Vagina (tissue), 2 donors: ENCODE measurements at regions not wholly inside any gene's neighbourhood (a gene's known extent, or its start where the extent isn't known, plus 50 kb on each side); places are given as distances from the start of the nearest gene placed in this dataset.

Experiments
- DNase-seq, 2 donors: peaks; one replicate each; pipeline ENCODE4 v3.0.0-alpha.2; 2017; ENCODE audit errors: extremely low spot score in 2 of 2
- H3K27ac ChIP-seq: fragments of 200-600 bp; sonication (generic); one replicate; pipeline ENCODE4 v1.5.1; 2019
- H3K27me3 ChIP-seq: fragments of 200-600 bp; sonication (generic); one replicate; pipeline ENCODE4 v1.5.1; 2019
- H3K36me3 ChIP-seq, 2 donors: fragments of 200-600 bp; sonication (generic); one replicate each; pipeline ENCODE4 v1.5.1; 2017 to 2019
- H3K4me1 ChIP-seq: fragments of 200-600 bp; sonication (generic); one replicate; pipeline ENCODE4 v1.5.1; 2019
- H3K4me3 ChIP-seq, 2 donors: fragments of 200-600 bp; sonication (generic); 1 replicate in 1 of 2; 2 replicates in 1 of 2; pipeline ENCODE4 v1.5.1; 2016 to 2019
- H3K9me3 ChIP-seq: fragments of 200-600 bp; sonication (generic); one replicate; pipeline ENCODE4 v1.5.1; 2019
- POLR2A ChIP-seq, 2 donors: fragments of 450-650 bp; IDR thresholded peaks; one replicate each; pipeline ENCODE4 v1.6.1; 2017; ENCODE audit warnings: antibody characterized with exemption in 2 of 2, mild to moderate bottlenecking in 2 of 2, moderate library complexity in 2 of 2
- POLR2AphosphoS5 ChIP-seq, 2 donors: sonication (generic); formaldehyde crosslinking; IDR thresholded peaks; one replicate each; pipeline ENCODE4 v1.9.0; 2017; ENCODE audit warnings: antibody characterized with exemption in 2 of 2, mild to moderate bottlenecking in 2 of 2, low read depth in 1 of 2; ENCODE audit not compliant: insufficient read depth in 1 of 2
- intact Hi-C: fragments of 100-400 bp; cut with DNase I; formaldehyde crosslinking; loops from one replicate; pipeline ENCODE4 v1.15.1; 2023
- TF ChIP-seq, protein P1 (sequence below), 3 experiments: fragments of 450-650 bp in 2 of 3; fragments of 200-600 bp in 1 of 3; sonication (generic) in 1 of 3; IDR thresholded peaks; one replicate each; pipeline ENCODE4 v1.5.1; 2017 to 2019; ENCODE audit warnings: antibody characterized with exemption in 3 of 3, mild to moderate bottlenecking in 2 of 3, moderate library complexity in 2 of 3

DNA sequence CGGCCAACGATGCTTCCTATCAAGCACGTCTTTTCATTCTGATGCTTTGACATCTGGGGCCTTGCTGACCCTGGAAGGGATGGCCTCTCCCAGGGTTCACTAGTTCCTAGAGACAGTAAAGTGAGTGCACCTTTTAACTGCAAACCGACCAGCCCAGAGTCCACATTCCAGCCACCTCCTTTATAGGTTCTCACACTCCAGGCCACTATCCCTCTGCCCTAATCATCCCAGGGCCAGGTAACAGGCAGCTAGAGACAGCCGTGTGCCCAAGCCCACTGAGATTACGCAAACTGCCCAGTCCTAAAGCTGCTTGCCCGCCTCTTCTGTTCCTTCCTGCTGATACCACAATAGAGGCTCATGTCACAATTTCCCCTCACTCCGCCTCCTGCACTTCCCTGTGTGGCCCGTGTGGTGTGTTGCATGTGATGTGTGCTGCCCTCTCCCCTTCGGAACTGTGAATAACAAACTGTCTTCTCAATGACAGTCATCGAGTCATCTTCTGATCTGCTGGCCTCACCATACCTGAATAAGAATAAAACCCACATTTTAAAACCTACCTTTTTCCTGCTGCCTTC is 123.7 kb upstream of the EXOC2 start:
- Histone ChIP-seq H3K27ac (no peak overlapping the region), H3K27me3 (no peaks in the 10 kb centered on the region), H3K4me3 (no peak overlapping the region), H3K4me1 (no peaks in the 10 kb centered on the region), H3K36me3 (no peaks in the 10 kb centered on the region), H3K9me3 (no peaks in the 10 kb centered on the region)
- no peak for DNase-seq
- no peak for TF ChIP-seq POLR2AphosphoS5 (IDR thresholded peaks at IDR 0.05; ENCODE audit: insufficient read depth in 1 of 2, low read depth in 1 of 2)
- no peak for TF ChIP-seq POLR2A (IDR thresholded peaks at IDR 0.05)
- TF ChIP-seq, protein P1, sequence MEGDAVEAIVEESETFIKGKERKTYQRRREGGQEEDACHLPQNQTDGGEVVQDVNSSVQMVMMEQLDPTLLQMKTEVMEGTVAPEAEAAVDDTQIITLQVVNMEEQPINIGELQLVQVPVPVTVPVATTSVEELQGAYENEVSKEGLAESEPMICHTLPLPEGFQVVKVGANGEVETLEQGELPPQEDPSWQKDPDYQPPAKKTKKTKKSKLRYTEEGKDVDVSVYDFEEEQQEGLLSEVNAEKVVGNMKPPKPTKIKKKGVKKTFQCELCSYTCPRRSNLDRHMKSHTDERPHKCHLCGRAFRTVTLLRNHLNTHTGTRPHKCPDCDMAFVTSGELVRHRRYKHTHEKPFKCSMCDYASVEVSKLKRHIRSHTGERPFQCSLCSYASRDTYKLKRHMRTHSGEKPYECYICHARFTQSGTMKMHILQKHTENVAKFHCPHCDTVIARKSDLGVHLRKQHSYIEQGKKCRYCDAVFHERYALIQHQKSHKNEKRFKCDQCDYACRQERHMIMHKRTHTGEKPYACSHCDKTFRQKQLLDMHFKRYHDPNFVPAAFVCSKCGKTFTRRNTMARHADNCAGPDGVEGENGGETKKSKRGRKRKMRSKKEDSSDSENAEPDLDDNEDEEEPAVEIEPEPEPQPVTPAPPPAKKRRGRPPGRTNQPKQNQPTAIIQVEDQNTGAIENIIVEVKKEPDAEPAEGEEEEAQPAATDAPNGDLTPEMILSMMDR (IDR thresholded peaks at IDR 0.05), result no peak
- intact Hi-C loops, result no loop called here

DNA sequence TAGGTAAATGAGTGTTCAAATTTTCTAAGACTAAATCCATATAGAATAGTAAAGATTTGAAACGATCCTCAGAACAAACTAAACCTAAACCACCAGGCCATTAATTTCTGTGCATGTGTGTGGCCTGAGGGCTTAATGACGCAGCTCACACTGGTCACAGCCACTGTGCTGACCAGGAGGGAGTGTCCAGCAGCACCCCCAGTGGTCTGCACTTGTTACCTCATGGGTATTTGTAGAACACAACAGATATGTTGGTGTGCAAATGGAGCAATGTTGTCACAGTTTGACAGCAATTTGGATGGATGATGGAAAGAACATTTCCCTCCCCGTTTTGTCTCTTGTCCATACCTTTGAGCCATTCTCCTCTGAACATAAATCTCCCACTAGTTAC is 122.4 kb upstream of the EXOC2 start:
- no peak for TF ChIP-seq POLR2AphosphoS5 (IDR thresholded peaks at IDR 0.05; ENCODE audit: insufficient read depth in 1 of 2, low read depth in 1 of 2)
- no peak for TF ChIP-seq POLR2A (IDR thresholded peaks at IDR 0.05)
- TF ChIP-seq, protein P1 (IDR thresholded peaks at IDR 0.05), result no peak
- intact Hi-C loops, result no loop called here

DNA sequence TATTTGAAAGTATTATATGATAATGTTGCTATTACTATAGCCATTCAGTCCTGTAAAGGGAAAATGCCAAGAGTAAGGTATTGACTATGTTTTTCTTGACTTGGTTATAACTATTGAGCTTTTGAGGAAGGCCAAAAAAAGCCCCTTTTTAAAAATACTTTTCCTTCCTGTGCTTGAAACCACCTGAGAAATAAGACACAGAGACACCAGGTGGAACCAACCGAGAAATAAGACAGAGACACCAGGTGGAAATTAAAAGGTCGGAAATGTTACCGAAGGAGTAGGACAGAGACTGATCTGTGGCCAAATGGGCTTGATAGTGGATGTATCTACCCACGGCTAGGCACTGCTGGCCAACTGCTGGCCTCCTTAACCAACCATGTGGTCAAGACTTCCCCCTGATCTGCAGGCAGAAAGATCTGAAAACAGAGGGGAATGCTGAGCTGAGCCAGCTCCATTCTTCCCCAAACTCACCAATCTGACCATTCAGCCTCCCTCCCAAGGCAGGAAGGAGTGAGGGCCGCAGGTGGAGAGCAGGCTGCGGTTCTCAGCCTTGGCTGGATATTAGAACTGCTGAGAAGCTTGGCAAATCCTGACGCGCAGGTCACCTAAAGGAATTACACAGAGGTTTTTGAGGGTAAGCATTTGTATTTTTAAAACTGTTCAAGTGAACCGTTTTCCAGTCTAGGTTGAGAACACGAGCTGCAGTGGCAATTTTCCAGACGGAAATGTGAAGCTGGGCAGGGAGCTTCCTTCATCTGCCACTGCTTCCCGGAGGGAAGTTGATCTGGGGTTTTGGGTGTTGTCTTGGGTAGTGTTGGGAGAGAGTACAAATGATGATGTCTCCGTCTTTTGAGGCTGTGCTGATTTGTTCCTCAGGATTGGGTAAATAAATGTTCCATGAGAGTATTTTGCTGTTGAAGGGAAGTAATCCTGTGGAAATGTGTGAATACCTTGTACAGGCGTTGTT is 121.7 kb upstream of the EXOC2 start:
- Histone ChIP-seq H3K4me3 (no peak overlapping the region), H3K27me3 (no peaks in the 10 kb centered on the region), H3K27ac (no peak overlapping the region), H3K4me1 (no peaks in the 10 kb centered on the region), H3K36me3 (no peaks in the 10 kb centered on the region), H3K9me3 (no peaks in the 10 kb centered on the region)
- TF ChIP-seq POLR2A (IDR thresholded peaks at IDR 0.05) (no peak), POLR2AphosphoS5 (IDR thresholded peaks at IDR 0.05; ENCODE audit: insufficient read depth in 1 of 2, low read depth in 1 of 2) (no peak)
- TF ChIP-seq, protein P1 (IDR thresholded peaks at IDR 0.05), result no peak
- intact Hi-C loops, result no loop called here
- no peak for DNase-seq

More for the DNA sequence above, 122.4 kb upstream of the EXOC2 start:
- no peak for DNase-seq
- H3K27ac ChIP-seq, result no peak overlapping the region
- H3K9me3 ChIP-seq, result no peaks in the 10 kb centered on the region
- no peaks in the 10 kb centered on the region for H3K27me3 ChIP-seq
- no peaks in the 10 kb centered on the region for H3K4me1 ChIP-seq
- H3K36me3 ChIP-seq, result no peaks in the 10 kb centered on the region
- no peak overlapping the region for H3K4me3 ChIP-seq

DNA sequence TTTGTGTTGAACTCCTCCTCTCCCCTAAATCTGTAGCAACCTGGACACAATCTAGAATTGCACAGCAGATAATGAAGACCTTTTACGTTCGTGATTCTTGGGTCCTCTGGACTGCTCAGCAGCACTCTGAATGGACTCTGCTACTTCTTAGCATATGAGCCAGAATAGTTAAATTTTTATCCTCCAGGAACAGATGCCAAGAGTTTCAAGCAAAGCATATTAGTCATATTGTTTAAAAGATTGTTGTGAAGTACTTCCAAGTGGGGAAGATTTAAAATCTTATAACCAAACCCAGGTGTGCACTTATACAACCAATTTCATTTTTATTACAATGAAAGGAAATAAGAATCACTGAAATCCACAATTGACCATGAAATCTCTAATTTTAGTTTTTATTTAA is 118.9 kb upstream of the EXOC2 start:
- DNase-seq, result no peak
- no peaks in the 10 kb centered on the region for H3K27me3 ChIP-seq
- TF ChIP-seq POLR2A (IDR thresholded peaks at IDR 0.05) (no peak), POLR2AphosphoS5 (IDR thresholded peaks at IDR 0.05; ENCODE audit: insufficient read depth in 1 of 2, low read depth in 1 of 2) (no peak)
- TF ChIP-seq, protein P1 (IDR thresholded peaks at IDR 0.05), result no peak
- H3K36me3 ChIP-seq, result no peaks in the 10 kb centered on the region
- intact Hi-C loops, result no loop called here
- H3K4me3 ChIP-seq, result no peak overlapping the region
- H3K27ac ChIP-seq, result no peak overlapping the region
- no peaks in the 10 kb centered on the region for H3K4me1 ChIP-seq
- H3K9me3 ChIP-seq, result no peaks in the 10 kb centered on the region

DNA sequence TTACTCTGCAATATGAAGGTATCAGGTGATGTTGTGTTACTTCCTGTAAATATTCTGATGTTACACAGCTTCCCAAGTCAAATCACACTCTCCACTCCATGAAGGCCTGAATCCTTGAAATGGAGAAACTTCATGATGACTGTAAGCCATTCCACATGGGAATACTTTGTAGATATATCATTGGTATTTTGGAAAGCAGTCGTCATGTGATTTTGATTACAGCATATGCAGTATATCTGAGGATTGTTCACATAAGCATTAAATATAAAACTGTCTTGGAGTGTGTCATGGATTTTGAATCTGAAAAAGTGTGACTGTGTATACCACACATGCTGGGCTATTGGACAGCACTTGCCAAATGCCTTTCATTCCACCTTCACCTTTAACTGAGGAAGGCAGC is 118.3 kb upstream of the EXOC2 start:
- no peak for DNase-seq
- Histone ChIP-seq H3K27ac (no peak overlapping the region), H3K27me3 (no peaks in the 10 kb centered on the region), H3K9me3 (no peaks in the 10 kb centered on the region), H3K4me3 (no peak overlapping the region), H3K4me1 (no peaks in the 10 kb centered on the region), H3K36me3 (no peaks in the 10 kb centered on the region)
- intact Hi-C loops, result no loop called here
- no peak for TF ChIP-seq POLR2AphosphoS5 (IDR thresholded peaks at IDR 0.05; ENCODE audit: insufficient read depth in 1 of 2, low read depth in 1 of 2)
- TF ChIP-seq POLR2A (IDR thresholded peaks at IDR 0.05), result no peak
- TF ChIP-seq, protein P1 (IDR thresholded peaks at IDR 0.05), result no peak
